ENCODE measurements at regions not wholly inside any gene's neighbourhood (a gene's known extent, or its start where the extent isn't known, plus 50 kb on each side); places are given as distances from the start of the nearest gene placed in this dataset.

- Mint-ChIP-seq H3K27me3 (no peaks in the 10 kb centered on the region), H3K4me1 (no peaks in the 10 kb centered on the region), H3K36me3 (ENCODE audit: low read depth) (no peaks in the 10 kb centered on the region), H3K27ac (no peak overlapping the region), H3K4me3 (no peak overlapping the region), H3K9me3 (peaks cover 3% of the 10 kb centered on the region)
- no peak for ATAC-seq
- DNase-seq: no peak
Observed at GRCh38 chr18:78154444-78154843, 825.2 kb upstream of the SALL3 start.

GRCh38 chr18:78154853-78155252, 824.8 kb upstream of the SALL3 start:
- DNase-seq: no peak
- Mint-ChIP-seq H3K4me1 (no peaks in the 10 kb centered on the region), H3K27me3 (no peaks in the 10 kb centered on the region), H3K9me3 (peaks cover 3% of the 10 kb centered on the region), H3K27ac (no peak overlapping the region), H3K36me3 (ENCODE audit: low read depth) (no peaks in the 10 kb centered on the region), H3K4me3 (no peak overlapping the region)
- no peak for ATAC-seq

- DNase-seq (no peak), ATAC-seq (no peak)
- Mint-ChIP-seq H3K4me1 (no peaks in the 10 kb centered on the region), H3K9me3 (peaks cover 8% of the 10 kb centered on the region), H3K36me3 (ENCODE audit: low read depth) (no peaks in the 10 kb centered on the region), H3K27ac (no peak overlapping the region), H3K4me3 (no peak overlapping the region), H3K27me3 (no peaks in the 10 kb centered on the region)
Observed at GRCh38 chr18:78156466-78156865, 823.2 kb upstream of the SALL3 start.

GRCh38 chr18:78158943-78159342, 820.7 kb upstream of the SALL3 start:
- Mint-ChIP-seq H3K4me3 (no peak overlapping the region), H3K4me1 (no peaks in the 10 kb centered on the region), H3K9me3 (peaks cover 8% of the 10 kb centered on the region), H3K27ac (no peak overlapping the region), H3K36me3 (ENCODE audit: low read depth) (no peaks in the 10 kb centered on the region), H3K27me3 (no peaks in the 10 kb centered on the region)
- ATAC-seq (no peak), DNase-seq (no peak)

- no peak overlapping the region for H3K27ac Mint-ChIP-seq
- no peak for DNase-seq
- peaks cover 8% of the 10 kb centered on the region for H3K9me3 Mint-ChIP-seq
- H3K4me1 Mint-ChIP-seq: no peaks in the 10 kb centered on the region
- no peak for ATAC-seq
- H3K36me3 Mint-ChIP-seq (ENCODE audit: low read depth): no peaks in the 10 kb centered on the region
- no peaks in the 10 kb centered on the region for H3K27me3 Mint-ChIP-seq
- no peak overlapping the region for H3K4me3 Mint-ChIP-seq
Observed at GRCh38 chr18:78159397-78159796, 820.2 kb upstream of the SALL3 start.

GRCh38 chr18:78160961-78161656, 818.5 kb upstream of the SALL3 start:
- ATAC-seq: no peak
- Mint-ChIP-seq H3K4me1 (no peaks in the 10 kb centered on the region), H3K9me3 (peaks cover 8% of the 10 kb centered on the region), H3K4me3 (no peak overlapping the region), H3K36me3 (ENCODE audit: low read depth) (no peaks in the 10 kb centered on the region), H3K27ac (no peak overlapping the region), H3K27me3 (no peaks in the 10 kb centered on the region)
- DNase-seq: no peak

GRCh38 chr18:78165525-78165924, 814.1 kb upstream of the SALL3 start:
- DNase-seq (no peak), ATAC-seq (no peak)
- Mint-ChIP-seq H3K4me3 (no peak overlapping the region), H3K4me1 (no peaks in the 10 kb centered on the region), H3K36me3 (ENCODE audit: low read depth) (no peaks in the 10 kb centered on the region), H3K9me3 (peaks cover 2% of the 10 kb centered on the region), H3K27me3 (peaks cover 3% of the 10 kb centered on the region), H3K27ac (no peak overlapping the region)

- H3K9me3 Mint-ChIP-seq: no peaks in the 10 kb centered on the region
- H3K4me3 Mint-ChIP-seq: no peak overlapping the region
- no peak for DNase-seq
- no peaks in the 10 kb centered on the region for H3K36me3 Mint-ChIP-seq (ENCODE audit: low read depth)
- no peak for ATAC-seq
- no peaks in the 10 kb centered on the region for H3K4me1 Mint-ChIP-seq
- peaks cover 3% of the 10 kb centered on the region for H3K27me3 Mint-ChIP-seq
- no peak overlapping the region for H3K27ac Mint-ChIP-seq
Observed at GRCh38 chr18:78168526-78168925, 811.1 kb upstream of the SALL3 start.

- Mint-ChIP-seq H3K36me3 (ENCODE audit: low read depth) (no peaks in the 10 kb centered on the region), H3K4me1 (no peaks in the 10 kb centered on the region), H3K27ac (no peak overlapping the region), H3K27me3 (peaks cover 3% of the 10 kb centered on the region), H3K9me3 (no peaks in the 10 kb centered on the region), H3K4me3 (no peak overlapping the region)
- ATAC-seq (no peak), DNase-seq (no peak)
Observed at GRCh38 chr18:78169174-78169864, 810.3 kb upstream of the SALL3 start.

- H3K9me3 Mint-ChIP-seq: peaks cover 5% of the 10 kb centered on the region
- H3K4me3 Mint-ChIP-seq: no peak overlapping the region
- DNase-seq (no peak), ATAC-seq (no peak)
- peaks cover 3% of the 10 kb centered on the region for H3K27me3 Mint-ChIP-seq
- H3K27ac Mint-ChIP-seq: no peak overlapping the region
- no peaks in the 10 kb centered on the region for H3K4me1 Mint-ChIP-seq
- H3K36me3 Mint-ChIP-seq (ENCODE audit: low read depth): no peaks in the 10 kb centered on the region
Observed at GRCh38 chr18:78171954-78172353, 807.7 kb upstream of the SALL3 start.

- H3K27ac Mint-ChIP-seq: no peak overlapping the region
- peaks cover 5% of the 10 kb centered on the region for H3K9me3 Mint-ChIP-seq
- H3K36me3 Mint-ChIP-seq (ENCODE audit: low read depth): no peaks in the 10 kb centered on the region
- DNase-seq: no peak
- no peak overlapping the region for H3K4me3 Mint-ChIP-seq
- no peaks in the 10 kb centered on the region for H3K4me1 Mint-ChIP-seq
- no peak for ATAC-seq
- no peaks in the 10 kb centered on the region for H3K27me3 Mint-ChIP-seq
Observed at GRCh38 chr18:78174737-78175136, 804.9 kb upstream of the SALL3 start.

- no peak for ATAC-seq
- Mint-ChIP-seq H3K36me3 (ENCODE audit: low read depth) (no peaks in the 10 kb centered on the region), H3K4me1 (no peaks in the 10 kb centered on the region), H3K27ac (no peak overlapping the region), H3K4me3 (no peak overlapping the region), H3K27me3 (no peaks in the 10 kb centered on the region), H3K9me3 (peaks cover 5% of the 10 kb centered on the region)
- no peak for DNase-seq
Observed at GRCh38 chr18:78178812-78179211, 800.8 kb upstream of the SALL3 start.

GRCh38 chr18:78180741-78181140, 798.9 kb upstream of the SALL3 start:
- H3K9me3 Mint-ChIP-seq: no peaks in the 10 kb centered on the region
- H3K36me3 Mint-ChIP-seq (ENCODE audit: low read depth): no peaks in the 10 kb centered on the region
- no peaks in the 10 kb centered on the region for H3K27me3 Mint-ChIP-seq
- DNase-seq (no peak), ATAC-seq (no peak)
- H3K4me1 Mint-ChIP-seq: no peaks in the 10 kb centered on the region
- no peak overlapping the region for H3K4me3 Mint-ChIP-seq
- no peak overlapping the region for H3K27ac Mint-ChIP-seq

- H3K9me3 Mint-ChIP-seq: no peaks in the 10 kb centered on the region
- no peaks in the 10 kb centered on the region for H3K4me1 Mint-ChIP-seq
- no peak overlapping the region for H3K4me3 Mint-ChIP-seq
- H3K27me3 Mint-ChIP-seq: no peaks in the 10 kb centered on the region
- no peaks in the 10 kb centered on the region for H3K36me3 Mint-ChIP-seq (ENCODE audit: low read depth)
- no peak for DNase-seq
- ATAC-seq: no peak
- H3K27ac Mint-ChIP-seq: no peak overlapping the region
Observed at GRCh38 chr18:78183815-78184214, 795.8 kb upstream of the SALL3 start.

GRCh38 chr18:78191276-78191675, 788.3 kb upstream of the SALL3 start:
- Mint-ChIP-seq H3K4me1 (no peaks in the 10 kb centered on the region), H3K27ac (no peak overlapping the region), H3K36me3 (ENCODE audit: low read depth) (no peaks in the 10 kb centered on the region), H3K9me3 (peaks cover 4% of the 10 kb centered on the region), H3K27me3 (no peaks in the 10 kb centered on the region), H3K4me3 (no peak overlapping the region)
- ATAC-seq: no peak
- no peak for DNase-seq
